ENCODE measurements at regions not wholly inside any gene's neighbourhood (a gene's known extent, or its start where the extent isn't known, plus 50 kb on each side); places are given as distances from the start of the nearest gene placed in this dataset.

DNA sequence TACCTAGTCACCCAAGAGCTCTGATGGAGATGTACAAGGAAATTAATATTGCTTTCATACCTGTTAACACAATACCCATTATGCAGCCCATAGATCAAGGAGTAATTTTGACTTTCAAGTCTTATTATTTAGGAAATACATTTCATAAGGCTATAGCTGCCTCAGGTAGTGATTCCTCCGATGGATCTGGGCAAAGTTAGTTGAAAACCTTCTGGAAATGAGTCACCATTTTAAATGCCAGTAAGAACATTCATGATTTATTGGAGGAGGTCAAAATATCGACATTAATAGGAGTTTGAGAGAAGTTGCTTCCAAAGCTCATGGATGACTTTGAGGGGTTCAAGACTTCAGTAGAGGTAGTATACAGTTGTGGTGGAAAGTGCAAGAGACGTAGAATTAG, 931.4 kb upstream of the ACVR2A start:
- Histone ChIP-seq H3K9me3 (ENCODE audit: control extremely low read depth in 1 of 3, control insufficient read depth in 2 of 3, insufficient read depth in 1 of 3, low read length in 2 of 3) (peaks cover 0 to 3% (median 3%) of the 10 kb centered on the region in 3 donors), H3K79me2 (ENCODE audit: control insufficient read depth, insufficient read depth, low read length) (no peaks in the 10 kb centered on the region), H3K27ac (ENCODE audit: low read length in 2 of 2) (no peak overlapping the region), H3K9ac (ENCODE audit: low read length) (no peak overlapping the region), H4K20me1 (ENCODE audit: control insufficient read depth, insufficient read depth, low read length, poor library complexity, severe bottlenecking) (no peaks in the 10 kb centered on the region), H3K4me2 (replicated peaks; ENCODE audit: low read depth, low read length, poor library complexity, severe bottlenecking) (no peak overlapping the region), H2AFZ (ENCODE audit: insufficient read depth, low read depth, low read length, poor library complexity, severe bottlenecking) (no peak overlapping the region), H3K27me3 (replicated peaks in 1 of 4; ENCODE audit: control extremely low read depth in 1 of 4, control insufficient read depth in 3 of 4, insufficient read depth in 4 of 4, low read length in 3 of 4) (no peaks in the 10 kb centered on the region), H3K4me3 (ENCODE audit: control extremely low read depth in 1 of 5, extremely low read depth in 1 of 5, insufficient read depth in 1 of 5, low read depth in 2 of 5, low read length in 4 of 5) (no peak overlapping the region), H3K36me3 (replicated peaks in 1 of 2; ENCODE audit: control extremely low read depth in 1 of 2, control insufficient read depth in 1 of 2, extremely low read depth in 1 of 2, insufficient read depth in 2 of 2, low read length in 1 of 2) (no peaks in the 10 kb centered on the region), H3K4me1 (ENCODE audit: control insufficient read depth in 2 of 2, insufficient read depth in 2 of 2, low read length in 2 of 2) (no peaks in the 10 kb centered on the region)
- Mint-ChIP-seq H3K4me1 (no peaks in the 10 kb centered on the region), H3K4me3 (no peak overlapping the region), H3K9me3 (ENCODE audit: insufficient read depth) (peaks cover 2% of the 10 kb centered on the region), H3K27ac (no peak overlapping the region), H3K27me3 (no peaks in the 10 kb centered on the region)
- DNase-seq, result no peak
- intact Hi-C loops (cut with micrococcal nuclease), result no loop called here
- ChIA-PET CTCF (no interaction called here), POLR2A (no interaction called here)
- ATAC-seq (ENCODE audit: low read depth), result no peak
- TF ChIP-seq, protein P1, sequence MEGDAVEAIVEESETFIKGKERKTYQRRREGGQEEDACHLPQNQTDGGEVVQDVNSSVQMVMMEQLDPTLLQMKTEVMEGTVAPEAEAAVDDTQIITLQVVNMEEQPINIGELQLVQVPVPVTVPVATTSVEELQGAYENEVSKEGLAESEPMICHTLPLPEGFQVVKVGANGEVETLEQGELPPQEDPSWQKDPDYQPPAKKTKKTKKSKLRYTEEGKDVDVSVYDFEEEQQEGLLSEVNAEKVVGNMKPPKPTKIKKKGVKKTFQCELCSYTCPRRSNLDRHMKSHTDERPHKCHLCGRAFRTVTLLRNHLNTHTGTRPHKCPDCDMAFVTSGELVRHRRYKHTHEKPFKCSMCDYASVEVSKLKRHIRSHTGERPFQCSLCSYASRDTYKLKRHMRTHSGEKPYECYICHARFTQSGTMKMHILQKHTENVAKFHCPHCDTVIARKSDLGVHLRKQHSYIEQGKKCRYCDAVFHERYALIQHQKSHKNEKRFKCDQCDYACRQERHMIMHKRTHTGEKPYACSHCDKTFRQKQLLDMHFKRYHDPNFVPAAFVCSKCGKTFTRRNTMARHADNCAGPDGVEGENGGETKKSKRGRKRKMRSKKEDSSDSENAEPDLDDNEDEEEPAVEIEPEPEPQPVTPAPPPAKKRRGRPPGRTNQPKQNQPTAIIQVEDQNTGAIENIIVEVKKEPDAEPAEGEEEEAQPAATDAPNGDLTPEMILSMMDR (IDR thresholded peaks at IDR 0.05), result no peak
- no peak for TF ChIP-seq EZH2 (IDR thresholded peaks at IDR 0.05; ENCODE audit: borderline replicate concordance, insufficient read depth, low read depth, low read length, poor library complexity, severe bottlenecking)
- WGBS (ENCODE audit: insufficient coverage), result 89% methylated on average over 3 of the region's 3 CpGs

DNA sequence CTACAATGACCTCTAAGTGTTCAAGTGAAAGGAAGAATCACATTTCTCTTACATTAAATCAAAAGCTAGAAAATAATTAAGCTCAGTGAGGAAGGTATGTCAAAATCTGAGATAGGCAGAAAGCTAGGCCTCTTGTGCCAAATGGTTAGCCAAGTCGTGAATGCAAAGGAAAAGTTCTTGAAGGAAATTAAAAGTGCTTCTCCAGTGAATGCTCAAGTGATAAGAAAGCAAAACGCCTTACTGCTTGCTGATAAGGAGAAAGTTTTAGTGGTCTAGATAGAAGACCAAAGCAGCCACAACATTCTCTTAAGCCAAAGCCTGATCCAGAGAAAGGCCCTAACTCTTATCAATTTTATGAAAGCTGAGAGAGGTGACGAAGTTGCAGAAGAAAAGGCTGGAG, 932.3 kb upstream of the ACVR2A start:
- Mint-ChIP-seq H3K27ac (no peak overlapping the region), H3K27me3 (no peaks in the 10 kb centered on the region), H3K4me3 (no peak overlapping the region), H3K9me3 (ENCODE audit: insufficient read depth) (peaks cover 2% of the 10 kb centered on the region), H3K4me1 (no peaks in the 10 kb centered on the region)
- no peak overlapping the region for H2AFZ ChIP-seq (ENCODE audit: insufficient read depth, low read depth, low read length, poor library complexity, severe bottlenecking)
- CTCF ChIA-PET, result interaction anchor here (0.7 kb wide), 1 partner anchor 267 kb away, joined by 3 read pairs; no protein-coding TSS in a partner anchor
- WGBS (ENCODE audit: insufficient coverage), result 80% methylated on average over 2 of the region's 3 CpGs
- no peak overlapping the region for H3K4me3 ChIP-seq (ENCODE audit: control extremely low read depth in 1 of 5, extremely low read depth in 1 of 5, insufficient read depth in 1 of 5, low read depth in 2 of 5, low read length in 4 of 5)
- no peak for ATAC-seq (ENCODE audit: low read depth)
- no peak for TF ChIP-seq EZH2 (IDR thresholded peaks at IDR 0.05; ENCODE audit: borderline replicate concordance, insufficient read depth, low read depth, low read length, poor library complexity, severe bottlenecking)
- TF ChIP-seq, protein P1 (IDR thresholded peaks at IDR 0.05), result no peak
- no peak overlapping the region for H3K27ac ChIP-seq (ENCODE audit: low read length in 2 of 2)
- H3K79me2 ChIP-seq (ENCODE audit: control insufficient read depth, insufficient read depth, low read length), result no peaks in the 10 kb centered on the region
- intact Hi-C loops (cut with micrococcal nuclease), result no loop called here
- H3K27me3 ChIP-seq (replicated peaks in 1 of 4; ENCODE audit: control extremely low read depth in 1 of 4, control insufficient read depth in 3 of 4, insufficient read depth in 4 of 4, low read length in 3 of 4), result no peaks in the 10 kb centered on the region
- DNase-seq, result no peak
- H4K20me1 ChIP-seq (ENCODE audit: control insufficient read depth, insufficient read depth, low read length, poor library complexity, severe bottlenecking), result no peaks in the 10 kb centered on the region
- H3K36me3 ChIP-seq (replicated peaks in 1 of 2; ENCODE audit: control extremely low read depth in 1 of 2, control insufficient read depth in 1 of 2, extremely low read depth in 1 of 2, insufficient read depth in 2 of 2, low read length in 1 of 2), result no peaks in the 10 kb centered on the region
- POLR2A ChIA-PET, result no interaction called here
- H3K4me1 ChIP-seq (ENCODE audit: control insufficient read depth in 2 of 2, insufficient read depth in 2 of 2, low read length in 2 of 2), result no peaks in the 10 kb centered on the region
- H3K9me3 ChIP-seq (ENCODE audit: control extremely low read depth in 1 of 3, control insufficient read depth in 2 of 3, insufficient read depth in 1 of 3, low read length in 2 of 3), result peaks cover 0 to 3% (median 3%) of the 10 kb centered on the region in 3 donors
- H3K4me2 ChIP-seq (replicated peaks; ENCODE audit: low read depth, low read length, poor library complexity, severe bottlenecking), result no peak overlapping the region
- H3K9ac ChIP-seq (ENCODE audit: low read length), result no peak overlapping the region
